CD4-positive, alpha-beta T cell (primary cell): ENCODE measurements at regions not wholly inside any gene's neighbourhood (a gene's known extent, or its start where the extent isn't known, plus 50 kb on each side); places are given as distances from the start of the nearest gene placed in this dataset.

Experiments used
- ATAC-seq: fragments of 200-7000 bp; cut with Tn5 transposase; one replicate; pipeline ENCODE4 v1.10.0; 2022; ENCODE audit warnings: mild to moderate bottlenecking; ENCODE audit not compliant: poor library complexity
- CTCF ChIA-PET: fragments of 350-600 bp; sonication (Branson Sonifier 250); formaldehyde crosslinking; loops from one replicate; lab custom pipeline; 2021; ENCODE audit warnings: antibody characterized with exemption, inconsistent platforms; lab: Charles Lee
- POLR2A ChIA-PET: fragments of 350-600 bp; sonication (Branson Sonifier 250); formaldehyde crosslinking; loops from one replicate; lab custom pipeline; 2021; ENCODE audit warnings: antibody characterized with exemption, inconsistent platforms; lab: Charles Lee
- DNase-seq, 14 experiments: peaks; one replicate each; pipeline ENCODE4 v3.0.0-alpha.2; 2013 to 2020; ENCODE audit warnings: mixed read lengths in 2 of 14
- H3K27ac ChIP-seq, 2 donors: one replicate each; pipeline versions ENCODE4 v1.5.1 to v1.7.0; 2013; ENCODE audit warnings: low read length in 2 of 2, low read depth in 1 of 2, mild to moderate bottlenecking in 1 of 2
- H3K27me3 ChIP-seq, 2 experiments: 1 replicate in 1 of 2; 2 replicates in 1 of 2; pipeline versions ENCODE4 v1.6.1 to v1.7.0; 2013; ENCODE audit warnings: low read length in 2 of 2, control low read depth in 1 of 2, mild to moderate bottlenecking in 1 of 2, moderate library complexity in 1 of 2; ENCODE audit not compliant: insufficient read depth in 2 of 2, control insufficient read depth in 1 of 2
- H3K36me3 ChIP-seq: one replicate; pipeline ENCODE4 v1.6.1; 2013; ENCODE audit warnings: low read length, control low read depth; ENCODE audit not compliant: insufficient read depth
- H3K4me1 ChIP-seq: one replicate; pipeline ENCODE4 v1.6.1; 2013; ENCODE audit warnings: low read length, control low read depth; ENCODE audit not compliant: insufficient read depth
- H3K4me3 ChIP-seq: one replicate; pipeline ENCODE4 v1.5.1; 2013; ENCODE audit warnings: mild to moderate bottlenecking, low read length, moderate library complexity
- H3K9me3 ChIP-seq, 2 experiments: 1 replicate in 1 of 2; 2 replicates in 1 of 2; pipeline versions ENCODE4 v1.6.1 to v1.7.0; 2013; ENCODE audit warnings: low read length in 2 of 2, mild to moderate bottlenecking in 2 of 2, control low read depth in 1 of 2, moderate library complexity in 1 of 2; ENCODE audit not compliant: control insufficient read depth in 1 of 2, insufficient read depth in 1 of 2
- H3K27ac Mint-ChIP-seq: one replicate; pipeline ENCODE4 v1.8.0; 2020; ENCODE audit warnings: mixed read lengths
- H3K27me3 Mint-ChIP-seq: one replicate; pipeline ENCODE4 v1.8.0; 2021; ENCODE audit warnings: mixed read lengths
- H3K36me3 Mint-ChIP-seq: one replicate; pipeline ENCODE4 v1.8.0; 2021; ENCODE audit warnings: low read depth, mixed read lengths
- H3K4me1 Mint-ChIP-seq: one replicate; pipeline ENCODE4 v1.8.0; 2021; ENCODE audit warnings: low read depth, mixed read lengths
- H3K4me3 Mint-ChIP-seq: one replicate; pipeline ENCODE4 v1.8.0; 2020; ENCODE audit warnings: mild to moderate bottlenecking, mixed read lengths
- H3K9me3 Mint-ChIP-seq: one replicate; pipeline ENCODE4 v1.8.0; 2020; ENCODE audit warnings: mixed read lengths
- intact Hi-C, 2 experiments: fragments of 100-400 bp; cut with DNase I in 1 of 2; cut with micrococcal nuclease in 1 of 2; formaldehyde crosslinking; loops; one replicate each; pipeline versions ENCODE4 v1.15.1 to v1.9.0; 2023 to 2025; cut with DNase I, micrococcal nuclease
- TF ChIP-seq, protein P1 (sequence below): fragments of 200-600 bp; IDR thresholded peaks from one replicate; pipeline ENCODE4 v1.8.0; 2022; ENCODE audit warnings: antibody characterized with exemption, mild to moderate bottlenecking

DNA sequence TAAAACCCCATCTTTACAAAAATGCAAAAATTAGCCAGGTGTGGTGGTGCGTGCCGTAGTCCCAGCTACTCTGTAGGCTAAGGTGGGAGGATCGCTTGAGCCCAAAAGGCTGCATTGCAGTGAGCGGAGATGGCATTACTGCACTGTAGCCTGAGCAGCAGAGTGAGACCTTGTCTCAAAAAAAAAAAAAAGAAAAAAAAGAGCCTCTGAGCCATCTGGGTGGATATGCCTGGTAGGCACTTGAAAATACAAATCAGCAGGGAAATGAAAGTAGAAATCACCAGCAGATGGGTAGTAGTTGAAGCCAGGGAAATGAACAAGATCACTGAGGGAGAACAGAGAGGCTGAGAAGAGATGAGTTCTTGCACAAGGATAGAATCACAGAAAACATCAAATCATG, 131.0 kb upstream of the HMCN1 start:
- ChIA-PET POLR2A (no interaction called here), CTCF (interaction anchor here (0.9 kb wide), 1 partner anchor 8 kb away, joined by 3 read pairs; no protein-coding TSS in a partner anchor)
- ATAC-seq = no peak
- Histone ChIP-seq H3K36me3 (no peaks in the 10 kb centered on the region), H3K27ac (no peak overlapping the region), H3K4me1 (no peaks in the 10 kb centered on the region), H3K9me3 (no peaks in the 10 kb centered on the region), H3K4me3 (no peak overlapping the region), H3K27me3 (no peaks in the 10 kb centered on the region)
- TF ChIP-seq, protein P1, sequence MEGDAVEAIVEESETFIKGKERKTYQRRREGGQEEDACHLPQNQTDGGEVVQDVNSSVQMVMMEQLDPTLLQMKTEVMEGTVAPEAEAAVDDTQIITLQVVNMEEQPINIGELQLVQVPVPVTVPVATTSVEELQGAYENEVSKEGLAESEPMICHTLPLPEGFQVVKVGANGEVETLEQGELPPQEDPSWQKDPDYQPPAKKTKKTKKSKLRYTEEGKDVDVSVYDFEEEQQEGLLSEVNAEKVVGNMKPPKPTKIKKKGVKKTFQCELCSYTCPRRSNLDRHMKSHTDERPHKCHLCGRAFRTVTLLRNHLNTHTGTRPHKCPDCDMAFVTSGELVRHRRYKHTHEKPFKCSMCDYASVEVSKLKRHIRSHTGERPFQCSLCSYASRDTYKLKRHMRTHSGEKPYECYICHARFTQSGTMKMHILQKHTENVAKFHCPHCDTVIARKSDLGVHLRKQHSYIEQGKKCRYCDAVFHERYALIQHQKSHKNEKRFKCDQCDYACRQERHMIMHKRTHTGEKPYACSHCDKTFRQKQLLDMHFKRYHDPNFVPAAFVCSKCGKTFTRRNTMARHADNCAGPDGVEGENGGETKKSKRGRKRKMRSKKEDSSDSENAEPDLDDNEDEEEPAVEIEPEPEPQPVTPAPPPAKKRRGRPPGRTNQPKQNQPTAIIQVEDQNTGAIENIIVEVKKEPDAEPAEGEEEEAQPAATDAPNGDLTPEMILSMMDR = no peak
- Mint-ChIP-seq H3K4me3 (no peak overlapping the region), H3K27me3 (no peaks in the 10 kb centered on the region), H3K27ac (no peak overlapping the region), H3K9me3 (no peaks in the 10 kb centered on the region), H3K4me1 (no peaks in the 10 kb centered on the region), H3K36me3 (no peaks in the 10 kb centered on the region)
- intact Hi-C loops = no loop called here
- DNase-seq = no peak

GRCh38 chr1:185601189-185601588, 133.0 kb upstream of the HMCN1 start:
- H3K27ac Mint-ChIP-seq = no peak overlapping the region
- ATAC-seq = no peak
- no peak for DNase-seq
- ChIA-PET POLR2A (interaction anchor here (0.6 kb wide), 1 partner anchor 184 kb away, joined by 3 read pairs; no protein-coding TSS in a partner anchor), CTCF (no interaction called here)
- no peaks in the 10 kb centered on the region for H3K9me3 ChIP-seq
- no peaks in the 10 kb centered on the region for H3K27me3 ChIP-seq
- no peaks in the 10 kb centered on the region for H3K36me3 ChIP-seq
- H3K4me3 Mint-ChIP-seq = no peak overlapping the region
- no peaks in the 10 kb centered on the region for H3K27me3 Mint-ChIP-seq
- no peaks in the 10 kb centered on the region for H3K9me3 Mint-ChIP-seq
- no peaks in the 10 kb centered on the region for H3K36me3 Mint-ChIP-seq
- no peak overlapping the region for H3K27ac ChIP-seq
- H3K4me1 ChIP-seq = no peaks in the 10 kb centered on the region
- TF ChIP-seq, protein P1 = no peak
- peaks cover 2% of the 10 kb centered on the region for H3K4me1 Mint-ChIP-seq
- H3K4me3 ChIP-seq = no peak overlapping the region
- intact Hi-C loops = no loop called here

- Mint-ChIP-seq H3K4me3 (no peak overlapping the region), H3K9me3 (no peaks in the 10 kb centered on the region), H3K27me3 (no peaks in the 10 kb centered on the region), H3K4me1 (peaks cover 7% of the 10 kb centered on the region), H3K36me3 (no peaks in the 10 kb centered on the region), H3K27ac (no peak overlapping the region)
- Histone ChIP-seq H3K27ac (no peak overlapping the region), H3K4me3 (no peak overlapping the region), H3K27me3 (no peaks in the 10 kb centered on the region), H3K4me1 (peaks cover 4% of the 10 kb centered on the region), H3K9me3 (no peaks in the 10 kb centered on the region), H3K36me3 (no peaks in the 10 kb centered on the region)
- ChIA-PET POLR2A (interaction anchor here (0.6 kb wide), 1 partner anchor 183 kb away, joined by 3 read pairs; no protein-coding TSS in a partner anchor), CTCF (no interaction called here)
- DNase-seq (no peak), ATAC-seq (no peak)
- intact Hi-C loops = no loop called here
- TF ChIP-seq, protein P1 = no peak
Measured at GRCh38 chr1:185600641-185601040, 133.6 kb upstream of the HMCN1 start.
